Kidney epithelial cell (primary cell): ENCODE measurements at regions not wholly inside any gene's neighbourhood (a gene's known extent, or its start where the extent isn't known, plus 50 kb on each side); places are given as distances from the start of the nearest gene placed in this dataset.

ENCODE experiments used
- DNase-seq: peaks from one replicate; pipeline ENCODE4 v3.0.0-alpha.2; 2010; ENCODE audit warnings: low read depth
- H3K27me3 ChIP-seq: 2 replicates; pipeline ENCODE4 v1.6.0; 2011; ENCODE audit warnings: low read length; ENCODE audit not compliant: control insufficient read depth, insufficient read depth
- H3K36me3 ChIP-seq: 2 replicates; pipeline ENCODE4 v1.5.1; 2011; ENCODE audit warnings: low read length; ENCODE audit not compliant: control insufficient read depth, insufficient read depth
- H3K4me3 ChIP-seq: 2 replicates; pipeline ENCODE4 v1.5.1; 2011; ENCODE audit warnings: low read depth, mild to moderate bottlenecking, control low read depth, low read length
- CTCF ChIP-seq: IDR thresholded peaks from 2 replicates; pipeline ENCODE4 v1.5.1; 2011; ENCODE audit warnings: mild to moderate bottlenecking, moderate library complexity, low read length, control low read depth, inconsistent platforms; ENCODE audit not compliant: insufficient read depth, poor library complexity, severe bottlenecking

GRCh38 chr2:7357993-7358392 lies 440.8 kb downstream of the RNF144A start:
- no peaks in the 10 kb centered on the region for H3K36me3 ChIP-seq
- no peak for DNase-seq
- H3K27me3 ChIP-seq = no peaks in the 10 kb centered on the region
- no peak for TF ChIP-seq CTCF
- no peak overlapping the region for H3K4me3 ChIP-seq

- Histone ChIP-seq H3K36me3 (no peaks in the 10 kb centered on the region), H3K27me3 (no peaks in the 10 kb centered on the region), H3K4me3 (no peak overlapping the region)
- no peak for DNase-seq
- no peak for TF ChIP-seq CTCF
Measured at GRCh38 chr2:7358865-7359447, 441.7 kb downstream of the RNF144A start.

- TF ChIP-seq CTCF = no peak
- no peaks in the 10 kb centered on the region for H3K36me3 ChIP-seq
- no peak for DNase-seq
- no peaks in the 10 kb centered on the region for H3K27me3 ChIP-seq
- no peak overlapping the region for H3K4me3 ChIP-seq
Measured at GRCh38 chr2:7363906-7364305, 446.7 kb downstream of the RNF144A start.

GRCh38 chr2:7368211-7368610 lies 451.0 kb downstream of the RNF144A start:
- H3K27me3 ChIP-seq = no peaks in the 10 kb centered on the region
- TF ChIP-seq CTCF = no peak
- no peaks in the 10 kb centered on the region for H3K36me3 ChIP-seq
- no peak overlapping the region for H3K4me3 ChIP-seq
- no peak for DNase-seq

GRCh38 chr2:7373156-7373555 lies 455.9 kb downstream of the RNF144A start:
- no peaks in the 10 kb centered on the region for H3K36me3 ChIP-seq
- no peak overlapping the region for H3K4me3 ChIP-seq
- no peak for DNase-seq
- no peak for TF ChIP-seq CTCF
- H3K27me3 ChIP-seq = no peaks in the 10 kb centered on the region

GRCh38 chr2:7375901-7376300 lies 458.7 kb downstream of the RNF144A start:
- no peak for DNase-seq
- no peak overlapping the region for H3K4me3 ChIP-seq

More at GRCh38 chr2:7375901-7376300, 458.7 kb downstream of the RNF144A start:
- no peak for TF ChIP-seq CTCF
- H3K36me3 ChIP-seq = no peaks in the 10 kb centered on the region
- H3K27me3 ChIP-seq = peaks cover 2% of the 10 kb centered on the region
